HG03520 (cell line): ENCODE measurements at regions not wholly inside any gene's neighbourhood (a gene's known extent, or its start where the extent isn't known, plus 50 kb on each side); places are given as distances from the start of the nearest gene placed in this dataset.

Source experiments
- ATAC-seq: cut with Tn5 transposase; IDR thresholded peaks from one replicate; pipeline ENCODE4 v1.9.1; 2021; ENCODE audit warnings: mild to moderate bottlenecking, moderate library complexity; ENCODE audit not compliant: unreplicated experiment

DNA sequence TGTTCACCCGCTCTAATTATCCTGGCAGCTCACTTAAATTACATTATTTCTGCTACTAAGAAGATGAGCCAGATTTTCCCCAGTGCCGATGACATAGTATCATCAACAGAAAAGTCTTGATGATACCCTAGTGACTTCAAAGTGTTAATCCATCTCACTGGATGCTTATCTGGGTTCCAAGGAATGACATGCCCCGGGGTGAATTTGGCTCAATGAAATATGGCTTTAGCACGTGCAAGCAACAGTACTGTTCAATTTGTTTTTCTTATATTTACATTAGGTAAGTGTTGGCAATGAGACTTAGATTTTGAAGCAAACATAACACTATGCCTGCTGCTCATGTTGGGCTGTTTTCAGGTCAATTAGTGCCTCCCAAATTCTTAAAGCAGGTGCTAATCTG lies 548.2 kb upstream of the SLITRK1 start:
- ATAC-seq = no peak

DNA sequence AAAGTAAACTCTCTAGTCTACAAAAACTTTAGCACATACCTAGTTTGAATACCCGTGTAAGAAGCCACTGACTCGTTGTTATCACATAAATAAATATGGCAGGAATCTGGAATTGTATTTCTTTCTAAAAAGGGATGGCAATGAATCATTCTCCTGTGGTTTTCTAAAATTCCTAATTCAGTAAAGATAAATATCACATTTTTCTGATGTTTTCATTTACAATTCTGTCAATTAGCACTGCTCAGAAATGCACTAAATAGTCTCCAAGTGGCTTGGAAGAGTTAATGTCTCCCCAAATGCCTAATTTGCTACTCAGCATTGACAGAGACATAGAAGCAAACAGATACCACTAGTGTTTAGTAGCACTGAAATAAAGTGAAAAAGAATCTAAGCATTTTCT lies 547.7 kb upstream of the SLITRK1 start:
- no peak for ATAC-seq

DNA sequence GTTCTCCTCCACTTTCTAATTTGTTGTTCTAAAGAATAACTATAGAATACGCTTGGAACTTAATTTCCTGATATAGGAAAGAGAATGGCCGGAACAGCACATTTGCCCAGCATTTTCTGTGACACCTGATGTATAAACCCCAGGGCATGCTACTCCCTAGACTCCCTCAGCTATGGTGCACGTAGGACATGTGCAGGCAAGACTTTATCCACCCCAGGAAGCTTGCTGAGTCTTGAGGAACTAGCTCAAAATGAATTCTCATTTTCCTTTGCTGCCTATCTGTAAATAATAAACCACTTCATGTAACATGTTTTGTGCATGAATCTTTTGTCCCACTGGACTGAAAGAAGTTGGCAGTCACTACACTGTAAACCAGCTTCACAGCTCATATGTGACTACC lies 535.8 kb upstream of the SLITRK1 start:
- no peak for ATAC-seq

DNA sequence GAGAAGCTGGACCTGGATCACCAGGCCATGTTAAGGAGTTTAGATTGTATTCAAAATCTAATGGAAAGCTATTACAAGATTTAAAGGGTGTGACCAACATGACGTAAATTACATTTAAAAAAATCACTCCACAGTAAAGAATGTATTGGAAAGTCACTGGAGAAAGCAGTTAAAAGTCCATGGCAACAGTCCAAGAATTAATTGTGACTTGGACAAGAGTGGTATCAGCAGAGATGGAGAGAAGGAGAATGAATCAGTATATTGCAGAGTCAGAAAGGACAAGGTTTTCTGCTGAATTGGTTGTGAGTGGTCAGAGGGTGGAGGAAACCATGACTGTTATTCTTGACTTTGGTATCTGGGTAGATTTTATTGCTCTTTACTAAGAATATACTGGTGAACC lies 535.1 kb upstream of the SLITRK1 start:
- no peak for ATAC-seq

DNA sequence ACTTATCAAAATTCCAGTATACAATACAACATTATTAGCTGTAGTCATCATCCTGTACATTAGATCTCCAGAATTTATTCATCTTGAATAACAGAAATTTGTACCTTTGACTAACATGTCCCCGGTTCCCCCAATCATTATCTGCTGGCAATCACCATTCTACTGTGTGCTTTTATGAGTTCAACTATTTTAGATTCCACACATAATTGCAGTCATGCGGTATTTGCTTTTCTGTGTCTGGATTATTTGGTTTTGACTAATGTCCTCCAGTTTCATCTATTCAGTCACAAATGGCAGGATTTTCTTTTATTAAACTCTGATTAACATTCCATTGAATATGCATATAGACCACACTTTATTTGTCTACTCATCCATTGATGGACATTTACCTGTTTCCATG lies 530.7 kb upstream of the SLITRK1 start:
- no peak for ATAC-seq

DNA sequence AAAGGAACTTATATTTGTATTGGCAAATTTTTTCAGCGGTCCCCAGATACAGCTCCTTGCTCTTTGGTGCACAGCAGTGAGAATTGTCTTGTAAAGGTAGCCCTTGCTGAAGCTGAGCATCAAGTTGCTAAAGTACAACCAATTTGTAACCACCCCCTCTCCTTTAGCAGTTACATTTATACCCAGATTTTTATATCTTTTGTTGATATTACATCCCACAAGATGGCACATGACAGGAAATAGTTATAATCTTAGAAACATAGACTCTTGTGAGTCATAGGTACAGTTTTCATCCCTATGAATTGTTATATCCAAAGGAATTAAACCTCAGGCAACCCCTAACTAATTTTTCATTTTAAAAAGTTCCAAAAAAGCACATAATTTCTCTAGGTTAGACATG lies 523.0 kb upstream of the SLITRK1 start:
- no peak for ATAC-seq

DNA sequence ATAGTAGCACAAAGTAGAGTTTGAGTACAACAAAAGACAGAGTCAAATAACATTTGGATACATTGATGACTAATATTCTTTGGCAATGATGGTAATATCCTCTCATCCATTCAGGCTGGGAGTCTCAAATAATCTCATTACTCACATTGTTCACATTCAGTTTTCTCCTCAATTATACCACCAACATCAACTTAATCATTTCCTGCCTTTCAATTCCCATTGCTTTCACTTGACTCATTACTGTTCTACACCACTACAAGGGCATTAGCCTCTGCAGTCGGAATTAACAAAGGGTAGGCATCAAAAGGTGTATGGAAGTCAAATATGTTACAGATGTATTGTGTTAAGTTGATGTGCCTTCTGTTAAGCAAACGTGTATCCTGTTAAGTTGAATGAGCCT lies 518.4 kb upstream of the SLITRK1 start:
- no peak for ATAC-seq

DNA sequence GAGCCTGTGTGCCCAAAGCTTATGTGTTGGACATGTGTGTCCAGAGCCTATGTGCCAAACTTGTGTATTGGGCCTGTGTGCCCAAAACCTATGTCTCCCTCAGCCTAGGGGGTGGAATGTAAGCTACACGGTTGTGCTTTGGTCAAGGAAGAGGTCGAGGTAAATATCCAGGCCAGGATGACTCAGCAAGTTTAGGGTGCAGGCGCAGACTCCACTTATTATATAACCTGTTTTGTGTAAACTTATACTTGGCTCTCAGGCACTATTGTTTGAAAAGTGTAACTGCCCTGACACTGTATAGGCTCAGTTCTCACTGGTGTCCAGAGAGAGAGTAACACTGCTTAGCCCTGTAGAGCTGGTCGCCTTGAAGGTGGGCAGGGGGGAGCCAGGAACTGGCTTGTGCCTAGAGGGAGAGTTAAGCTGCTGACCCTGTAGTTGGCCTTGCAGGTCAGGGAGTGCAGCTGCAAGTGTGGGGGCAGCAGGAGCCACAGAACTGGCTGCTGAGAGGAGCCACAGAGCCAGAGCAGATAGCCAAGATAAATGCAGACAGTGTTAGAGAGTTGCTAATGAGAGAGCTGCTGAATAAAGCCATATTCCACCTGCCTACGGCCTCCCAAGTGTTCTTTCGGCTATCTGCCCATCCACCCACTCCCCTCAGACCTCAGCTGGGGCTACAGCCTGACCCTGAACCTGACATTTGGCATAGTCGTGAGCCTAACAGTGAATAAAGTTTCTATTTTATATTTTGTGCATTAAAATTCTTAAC lies 517.2 kb upstream of the SLITRK1 start:
- no peak for ATAC-seq

DNA sequence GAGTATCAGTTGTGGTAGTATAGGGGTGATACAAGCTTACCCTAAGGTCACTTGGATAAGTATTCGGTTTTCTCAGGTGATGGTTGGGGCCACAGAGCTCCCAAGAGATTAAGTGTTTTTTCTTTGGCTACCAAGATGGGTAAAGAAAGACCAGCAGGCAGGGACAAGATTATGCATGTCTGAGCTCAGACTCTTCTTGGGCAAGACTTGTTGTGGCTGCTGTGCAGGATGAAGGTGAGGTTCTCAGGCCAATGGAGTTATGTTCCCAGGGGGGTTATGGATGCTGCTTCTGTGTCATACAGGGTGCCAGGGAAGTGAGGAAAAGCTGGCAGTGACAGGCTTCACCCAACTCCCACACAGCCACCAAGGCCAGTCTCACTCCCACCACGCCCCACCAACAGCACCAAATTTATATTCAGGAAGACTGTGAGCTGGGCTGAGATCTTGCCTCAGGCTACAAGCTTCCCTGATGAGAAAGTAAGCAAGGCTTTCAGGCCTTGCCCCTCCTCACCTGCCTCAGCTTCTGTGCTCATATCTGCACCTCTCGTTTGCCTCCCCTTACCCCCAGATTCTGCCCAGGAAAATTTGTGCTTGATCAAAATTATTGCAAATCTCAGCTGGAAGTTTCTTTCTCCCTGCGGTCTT lies 511.8 kb upstream of the SLITRK1 start:
- ATAC-seq = no peak

DNA sequence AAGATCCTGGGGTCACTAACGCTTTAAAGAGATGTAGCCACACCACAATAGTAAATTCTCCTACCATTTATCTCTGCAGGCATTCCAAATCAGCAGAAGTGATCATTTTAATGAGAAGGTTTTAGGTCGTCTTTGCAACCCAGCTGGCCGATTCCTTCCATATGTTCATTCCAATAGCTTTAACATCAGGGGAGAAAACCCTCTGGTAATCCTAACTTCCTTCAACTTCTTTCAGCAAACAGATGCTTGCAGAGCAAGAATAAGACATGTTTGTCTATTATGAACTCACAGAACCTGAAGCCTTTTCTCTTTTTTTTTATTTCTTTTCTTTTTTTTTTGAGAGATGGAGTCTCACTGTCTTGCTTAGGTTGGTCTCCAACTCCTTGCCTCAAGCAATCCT lies 498.6 kb upstream of the SLITRK1 start:
- ATAC-seq = no peak

DNA sequence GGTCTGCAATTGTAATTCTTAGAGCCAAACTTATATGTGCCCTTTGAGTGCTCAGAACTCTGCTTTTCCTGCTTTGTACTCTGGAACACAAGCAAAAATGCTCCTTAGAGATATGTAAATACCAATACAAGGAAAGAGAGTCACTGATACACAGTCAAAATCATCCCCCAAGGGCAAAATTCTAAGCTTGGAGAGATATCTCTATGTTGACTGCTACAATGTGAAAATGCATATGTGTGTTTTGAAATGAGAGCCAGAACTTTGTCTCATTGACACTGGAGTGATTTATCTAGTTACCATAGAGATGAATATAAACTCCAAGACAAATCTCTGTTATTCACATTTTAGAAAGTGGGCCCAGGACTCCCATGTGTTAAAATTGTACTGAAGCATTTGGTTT lies 494.8 kb upstream of the SLITRK1 start:
- ATAC-seq = no peak

DNA sequence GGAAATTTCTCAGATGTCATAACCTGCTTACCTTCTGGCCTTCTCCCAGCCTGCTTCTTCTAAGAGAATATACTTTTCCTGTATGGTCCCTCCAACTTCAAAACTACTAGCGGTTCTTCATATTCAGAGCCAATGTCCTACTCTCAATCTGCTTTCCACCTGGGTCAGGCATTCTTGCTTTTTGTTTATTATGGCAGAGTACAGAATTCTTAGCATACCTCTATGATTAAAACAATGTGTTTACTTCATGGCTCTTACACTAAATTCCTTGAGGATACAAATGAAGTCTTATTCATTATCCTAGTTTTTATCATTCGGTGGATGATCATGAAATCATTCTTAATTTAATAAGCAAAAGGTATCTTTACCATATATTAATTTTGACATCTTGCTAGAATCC lies 484.2 kb upstream of the SLITRK1 start:
- no peak for ATAC-seq

DNA sequence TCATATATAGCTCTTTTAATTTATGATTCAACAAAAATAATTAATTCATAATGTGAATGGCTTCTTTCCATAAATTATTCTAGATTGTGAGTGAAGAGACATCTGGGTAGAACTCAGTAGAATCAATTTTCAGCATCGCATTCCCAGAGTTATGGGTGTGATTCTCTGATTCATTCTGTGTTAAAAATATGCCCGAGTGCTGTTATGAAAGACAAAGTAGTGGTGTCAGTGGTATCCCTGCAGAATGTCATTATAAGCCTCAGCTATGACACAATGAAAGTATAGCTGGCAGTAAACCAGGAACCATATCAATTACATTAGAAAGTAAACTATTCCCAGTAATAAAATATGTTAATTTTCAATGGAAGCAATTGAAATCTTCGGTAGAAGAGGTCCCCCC lies 480.5 kb upstream of the SLITRK1 start:
- no peak for ATAC-seq

DNA sequence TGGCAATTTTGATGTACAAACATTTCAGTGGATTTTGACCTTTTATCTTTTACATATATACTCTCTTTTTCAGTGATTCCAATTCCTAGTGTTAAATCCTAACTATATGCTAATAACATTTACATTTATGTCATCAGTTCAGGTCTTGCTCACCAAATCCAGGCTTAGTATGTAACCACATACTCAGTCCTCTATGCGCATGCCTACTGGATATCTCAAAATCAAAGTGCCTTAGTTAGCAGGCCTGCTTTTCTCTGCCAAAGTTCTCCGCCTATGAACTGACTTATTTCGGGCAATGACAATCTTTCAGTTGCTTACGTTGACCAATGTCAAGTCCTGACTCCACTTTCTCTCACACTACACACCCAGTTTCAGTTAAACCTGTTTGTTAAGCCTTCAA lies 478.5 kb upstream of the SLITRK1 start:
- no peak for ATAC-seq

DNA sequence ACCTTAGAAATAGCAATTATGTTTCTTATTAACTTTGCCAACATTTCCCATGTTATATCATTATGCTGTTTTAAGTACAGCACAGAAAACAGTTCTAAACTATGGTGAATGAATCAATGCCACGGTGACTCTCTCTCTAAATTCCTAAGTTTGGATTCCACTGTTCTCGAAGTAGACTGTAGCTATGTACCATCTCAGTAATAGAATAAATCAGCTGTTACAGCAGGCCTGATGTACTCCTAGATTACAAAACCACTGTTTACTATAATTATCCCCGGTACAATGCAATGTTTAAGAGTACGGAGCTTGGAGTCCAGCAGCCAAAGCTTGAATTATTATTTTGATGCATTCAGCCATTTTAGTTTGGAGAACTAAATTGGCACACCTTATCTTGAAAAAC lies 476.3 kb upstream of the SLITRK1 start:
- ATAC-seq = no peak

DNA sequence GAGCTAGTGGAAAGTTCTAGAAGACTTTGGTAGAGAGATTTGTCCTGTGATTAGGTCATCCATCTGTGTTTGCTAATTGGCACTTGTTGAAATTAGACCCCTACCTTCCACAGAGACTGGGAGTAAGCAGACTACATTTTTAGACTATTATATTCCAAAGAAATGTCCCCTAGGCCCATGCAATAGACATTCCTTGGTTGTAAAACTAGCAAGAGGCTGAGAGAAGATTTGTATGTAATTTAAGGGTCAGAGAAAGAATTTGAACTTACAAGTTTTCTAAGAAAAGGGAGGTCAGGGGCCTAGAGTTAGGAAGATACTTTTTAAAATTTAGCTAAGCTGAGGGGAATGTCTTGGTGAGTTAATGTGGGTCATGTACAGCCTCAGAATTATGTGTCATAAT lies 470.7 kb upstream of the SLITRK1 start:
- ATAC-seq = no peak

DNA sequence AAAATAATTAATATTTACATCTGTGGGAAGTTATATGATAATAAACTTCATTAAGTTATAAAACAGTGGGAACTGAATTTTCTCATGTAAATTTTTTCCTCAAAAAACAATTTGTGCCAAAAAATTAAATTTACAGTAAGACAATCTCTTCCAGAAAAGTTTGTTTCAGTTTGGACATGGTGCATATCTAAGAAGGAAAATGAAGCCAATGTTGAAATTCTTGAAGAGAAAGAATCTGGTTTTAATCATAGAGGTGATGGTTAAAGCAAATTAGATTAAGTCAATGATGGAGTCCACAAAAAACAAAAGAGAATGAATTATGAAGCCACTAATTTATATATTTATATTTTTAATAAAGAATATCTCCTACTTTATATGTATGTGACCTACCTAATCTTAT lies 457.2 kb upstream of the SLITRK1 start:
- ATAC-seq = no peak

DNA sequence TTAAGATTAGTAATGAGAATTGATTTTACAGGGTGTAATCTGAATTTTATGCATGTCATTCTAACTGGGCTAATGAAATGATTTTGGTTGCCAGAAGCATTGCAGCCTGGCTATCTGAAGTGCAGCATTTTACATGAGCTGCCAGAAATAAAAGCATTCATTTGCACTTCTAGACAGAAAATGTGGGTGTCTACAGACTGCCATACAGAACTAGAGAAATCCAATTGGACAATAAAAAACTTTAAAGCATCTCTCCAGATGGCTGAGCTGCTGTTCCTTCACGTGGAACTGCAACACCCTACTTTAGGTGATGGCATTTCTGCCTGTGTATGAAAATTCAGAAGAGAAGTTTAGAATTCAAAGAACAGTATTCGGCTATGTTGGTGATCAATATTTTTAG lies 450.1 kb upstream of the SLITRK1 start:
- no peak for ATAC-seq

DNA sequence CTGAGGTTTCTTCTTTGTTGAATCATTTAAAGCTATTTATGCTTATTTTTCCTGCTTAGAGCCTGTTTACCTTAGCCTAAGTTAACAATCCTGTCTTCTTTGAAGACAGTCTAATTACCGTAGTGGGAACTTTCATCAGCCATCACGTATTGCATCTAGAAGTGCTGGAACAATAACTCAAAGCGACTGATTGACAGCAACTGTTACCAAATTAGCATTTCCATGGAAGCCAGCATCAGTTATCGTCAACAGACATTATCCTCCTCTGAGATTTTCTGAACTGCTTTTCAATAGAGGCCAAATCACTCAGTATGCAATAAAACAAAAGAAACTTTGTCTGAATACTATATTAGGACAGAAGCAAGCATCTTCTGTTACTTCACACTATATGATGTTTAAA lies 433.3 kb upstream of the SLITRK1 start:
- no peak for ATAC-seq

DNA sequence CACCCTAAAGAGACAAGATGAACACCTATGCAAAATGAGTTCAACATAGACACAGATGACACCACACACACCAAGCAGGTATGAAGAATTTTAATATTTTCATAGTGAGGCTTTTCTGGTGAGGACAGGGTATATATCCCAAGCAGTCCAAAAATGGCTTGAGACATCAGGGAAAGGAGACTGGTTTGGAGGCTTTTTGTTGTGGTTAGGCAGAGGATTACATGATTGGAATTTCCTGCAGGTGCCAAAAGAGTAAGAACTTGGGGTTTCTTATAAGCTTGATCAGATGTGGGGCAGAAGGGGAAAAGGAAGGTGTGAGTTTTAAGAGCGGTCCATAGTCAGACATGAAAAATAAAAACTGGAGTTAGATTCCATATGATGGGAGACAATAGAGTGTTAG lies 420.8 kb upstream of the SLITRK1 start:
- no peak for ATAC-seq

DNA sequence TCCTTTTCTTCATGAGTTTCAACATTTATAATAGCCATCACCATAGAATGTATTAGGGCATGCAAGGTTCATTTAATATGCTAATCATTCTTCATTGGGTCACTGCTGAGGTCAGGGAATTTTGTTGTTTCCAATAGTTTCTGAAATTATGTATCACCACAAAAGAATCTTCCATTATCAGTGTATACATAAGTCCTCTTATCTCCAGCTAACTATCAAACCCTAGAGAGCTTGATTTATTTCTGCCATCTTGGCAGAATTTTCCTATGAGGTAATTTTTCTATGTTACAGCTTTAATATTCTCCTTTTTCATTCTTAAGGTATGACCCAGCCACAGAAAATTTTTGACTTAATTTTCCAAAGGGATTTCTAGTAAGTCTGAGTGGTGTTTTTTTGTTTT lies 415.0 kb upstream of the SLITRK1 start:
- no peak for ATAC-seq

DNA sequence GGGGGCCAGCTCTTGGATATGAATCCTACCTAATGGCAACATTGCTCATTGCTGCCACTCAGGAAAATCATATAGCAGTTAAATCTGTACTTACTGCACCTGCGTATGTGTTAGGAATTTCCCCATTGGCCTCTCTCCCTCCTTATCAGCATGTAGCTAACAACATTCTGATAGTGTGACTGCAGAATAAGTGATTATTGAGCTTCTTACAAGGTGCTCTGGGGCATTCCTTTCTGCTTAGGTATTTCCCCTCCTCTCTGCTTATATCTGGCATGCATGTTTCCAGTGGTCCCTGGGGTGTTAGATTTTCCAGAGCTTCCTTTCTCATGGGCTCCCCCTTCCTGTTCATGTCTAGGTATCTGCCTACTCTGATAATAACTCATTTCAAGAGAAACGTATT lies 414.1 kb upstream of the SLITRK1 start:
- ATAC-seq = no peak

DNA sequence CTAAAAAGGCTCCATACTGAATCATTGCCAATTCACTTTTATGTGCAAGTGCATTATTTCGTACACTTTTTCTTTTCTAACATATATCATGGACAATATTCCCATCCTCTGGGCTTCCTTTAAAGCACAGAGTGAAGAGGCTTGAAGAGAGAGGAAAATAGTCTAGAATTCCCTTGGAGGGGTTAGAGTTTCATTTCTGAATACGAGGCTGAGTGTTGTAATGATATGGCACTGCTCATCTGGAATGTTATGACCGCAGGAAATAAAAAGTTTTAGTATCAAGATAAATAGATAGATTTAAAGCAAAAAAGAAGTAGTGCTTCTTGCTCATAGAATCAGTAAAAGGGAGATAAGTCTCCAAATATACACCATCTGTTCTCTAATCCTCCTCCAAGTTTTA lies 412.3 kb upstream of the SLITRK1 start:
- no peak for ATAC-seq
